ENCODE measurements at regions not wholly inside any gene's neighbourhood (a gene's known extent, or its start where the extent isn't known, plus 50 kb on each side); places are given as distances from the start of the nearest gene placed in this dataset.

DNA sequence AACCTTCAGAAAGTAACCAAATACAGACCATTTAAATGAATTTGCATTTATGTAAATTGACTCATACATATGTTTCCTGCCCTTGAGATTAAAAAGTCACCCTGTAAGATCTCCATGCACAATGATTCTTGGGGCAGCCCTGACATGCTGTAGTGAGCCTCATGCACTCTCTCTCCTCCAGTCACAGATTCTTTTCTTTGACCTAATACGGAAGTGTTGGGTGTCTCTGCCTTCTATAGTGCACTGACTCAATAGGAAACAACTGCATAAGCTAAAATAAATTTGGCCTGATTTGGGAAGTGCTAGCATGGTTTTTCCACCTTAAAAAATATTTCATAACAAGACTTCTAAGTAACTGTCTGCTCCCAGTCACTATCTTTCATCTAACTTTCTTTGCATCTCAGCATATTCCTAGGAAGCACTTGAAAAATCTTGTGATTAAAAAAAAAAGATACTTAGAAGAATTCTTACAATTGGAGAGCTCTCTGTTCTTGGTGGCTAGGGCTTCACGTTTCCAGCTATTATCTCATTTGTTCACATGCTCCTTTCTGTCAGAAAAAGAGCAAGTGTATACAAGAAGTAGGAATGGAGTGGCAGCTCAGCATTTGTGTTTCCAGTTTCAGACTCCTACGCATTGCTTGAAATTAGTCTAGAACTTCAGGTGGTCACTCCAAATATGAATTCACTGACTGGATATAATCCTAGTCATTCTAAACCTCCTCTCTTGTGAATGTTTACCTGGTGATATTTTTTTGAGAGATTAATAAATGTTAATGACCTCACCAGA is 207.9 kb upstream of the COL8A1 start:
- no peak for DNase-seq

GRCh38 chr3:99429502-99429901 is 208.9 kb upstream of the COL8A1 start:
- DNase-seq, result no peak

- DNase-seq, result no peak
Observed at GRCh38 chr3:99425930-99426329, 212.5 kb upstream of the COL8A1 start.

DNA sequence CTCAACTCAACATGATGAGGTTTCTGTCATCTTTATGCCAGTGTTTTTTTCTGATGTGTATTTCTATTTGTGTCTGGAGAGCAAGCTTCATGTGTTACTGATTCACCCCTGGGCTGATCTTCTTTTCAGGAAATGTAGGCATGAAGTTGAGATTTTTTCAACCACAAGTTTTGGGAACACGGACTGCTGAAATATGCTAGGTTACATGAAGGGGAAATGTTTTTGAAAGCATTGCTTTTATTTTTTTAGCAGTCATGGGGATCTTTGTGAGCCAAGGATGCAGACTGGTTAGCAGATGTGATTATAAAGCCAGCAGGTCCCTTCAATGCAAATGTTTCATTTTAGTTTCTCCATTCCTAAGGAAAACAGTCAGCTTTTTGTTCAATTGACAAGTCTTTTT is 219.3 kb upstream of the COL8A1 start:
- no peak for DNase-seq

GRCh38 chr3:99418709-99419108 is 219.7 kb upstream of the COL8A1 start:
- DNase-seq, result no peak

- no peak for DNase-seq
Observed at GRCh38 chr3:99418209-99418635, 220.2 kb upstream of the COL8A1 start.

DNA sequence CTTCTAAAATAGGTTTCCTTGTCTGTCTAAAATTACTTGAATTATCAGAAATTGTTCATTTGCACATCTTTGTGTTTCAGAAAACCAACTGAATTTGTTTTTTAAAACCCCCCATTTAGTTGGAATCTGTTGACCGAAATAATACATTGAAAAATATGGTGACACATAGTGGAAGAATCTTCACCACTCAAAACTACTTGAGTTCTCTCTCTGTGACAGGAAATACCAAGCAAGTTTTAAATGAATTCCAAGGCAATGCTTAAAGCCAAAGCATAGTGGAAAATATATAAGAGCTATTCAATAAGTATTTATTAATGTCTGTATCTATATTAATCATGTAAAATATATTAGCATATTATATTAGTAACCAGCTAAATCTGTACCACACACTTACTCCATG is 224.9 kb upstream of the COL8A1 start:
- DNase-seq, result no peak

GRCh38 chr3:99410789-99411311 is 227.5 kb upstream of the COL8A1 start:
- no peak for DNase-seq

- DNase-seq, result no peak
Observed at GRCh38 chr3:99409961-99410360, 228.4 kb upstream of the COL8A1 start.

- DNase-seq, result no peak
Observed at GRCh38 chr3:99407257-99407656, 231.1 kb upstream of the COL8A1 start.

- no peak for DNase-seq
Observed at GRCh38 chr3:99402755-99403154, 235.6 kb upstream of the COL8A1 start.

GRCh38 chr3:99400352-99400751 is 238.0 kb upstream of the COL8A1 start:
- no peak for DNase-seq

- DNase-seq, result no peak
Observed at GRCh38 chr3:99396651-99397275, 241.6 kb upstream of the COL8A1 start.

DNA sequence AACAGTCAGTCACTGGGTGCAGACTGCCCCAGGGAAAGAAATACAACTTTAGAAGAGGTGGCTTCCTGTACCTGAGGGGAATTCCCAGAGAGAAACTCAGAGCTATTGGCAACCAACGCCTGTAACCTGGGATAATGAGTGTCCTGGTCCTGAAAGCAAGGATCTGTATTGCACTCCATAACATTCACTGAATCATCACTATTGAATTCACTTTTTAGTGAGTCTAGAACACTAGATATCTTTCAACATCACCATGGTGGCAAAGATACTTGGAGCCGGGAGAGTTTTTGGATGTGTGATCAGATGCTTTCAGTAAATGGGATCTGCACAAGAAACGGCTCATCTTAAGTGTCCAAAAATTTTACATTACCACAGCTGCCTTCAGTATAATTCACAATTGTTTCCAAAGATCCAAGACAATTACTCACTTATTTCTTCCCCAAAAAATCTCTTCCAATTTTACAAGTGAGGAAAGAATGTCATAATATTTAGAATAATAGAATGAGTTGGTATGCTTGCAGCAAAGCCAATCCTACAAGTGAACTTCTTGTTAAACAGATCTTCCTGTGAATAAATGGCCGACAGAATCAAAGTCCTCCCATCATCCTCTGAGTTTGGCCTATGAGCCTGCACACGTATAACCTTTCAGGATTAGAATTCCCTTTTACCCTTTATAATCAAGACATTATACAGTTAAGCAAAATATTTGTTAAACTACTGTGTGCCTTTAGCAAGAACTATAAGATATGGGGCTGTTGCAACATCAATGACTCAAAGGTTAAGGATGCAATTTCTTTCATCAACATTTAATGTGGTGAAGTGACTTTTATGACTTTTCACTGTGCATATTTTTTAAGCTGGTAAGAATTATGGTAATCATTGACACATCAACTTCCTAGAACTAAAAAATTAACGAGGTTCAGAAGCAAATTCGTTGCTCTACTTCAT is 243.3 kb upstream of the COL8A1 start:
- DNase-seq, result no peak

DNA sequence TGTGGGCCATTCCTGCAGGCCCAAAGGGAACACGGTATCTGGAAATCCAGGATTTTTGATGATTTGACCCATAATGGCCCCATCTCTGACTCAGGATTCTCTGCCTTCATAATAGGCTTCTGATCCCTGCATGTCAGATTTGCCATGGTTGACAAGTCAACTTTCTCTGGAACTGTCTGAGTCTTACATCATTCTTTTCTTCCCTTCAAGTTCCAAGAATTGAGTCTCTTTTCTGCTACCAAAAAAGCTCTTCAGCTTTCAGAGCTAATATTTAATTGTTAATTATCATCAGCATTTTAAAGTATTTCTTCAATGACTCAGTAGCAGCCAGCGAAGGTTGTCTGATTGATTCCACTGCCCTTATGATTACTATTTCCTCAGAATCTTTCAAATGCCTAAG is 244.4 kb upstream of the COL8A1 start:
- DNase-seq, result no peak

GRCh38 chr3:99388780-99389179 is 249.6 kb upstream of the COL8A1 start:
- no peak for DNase-seq

DNA sequence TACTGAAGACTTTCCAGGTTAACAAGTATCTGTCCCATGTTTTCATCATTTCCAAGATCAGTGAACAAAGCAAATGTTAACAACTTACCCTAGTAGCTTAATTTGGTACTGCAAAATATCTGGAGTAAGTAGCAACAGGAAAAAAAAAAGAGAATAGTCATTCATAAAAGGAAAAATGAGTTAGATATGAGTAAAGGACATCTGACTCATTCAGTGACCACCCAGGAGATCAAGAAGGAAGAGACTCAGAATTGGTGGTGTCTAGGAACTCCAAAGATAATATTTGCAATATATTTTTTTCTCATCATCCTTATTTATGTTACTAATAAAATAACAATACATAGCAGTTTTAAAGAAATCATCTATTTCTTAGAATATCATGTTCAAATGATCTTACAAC is 253.8 kb upstream of the COL8A1 start:
- no peak for DNase-seq

GRCh38 chr3:99376926-99377325 is 261.5 kb upstream of the COL8A1 start:
- DNase-seq, result no peak

- DNase-seq, result no peak
Observed at GRCh38 chr3:99373846-99374210, 264.6 kb upstream of the COL8A1 start.

DNA sequence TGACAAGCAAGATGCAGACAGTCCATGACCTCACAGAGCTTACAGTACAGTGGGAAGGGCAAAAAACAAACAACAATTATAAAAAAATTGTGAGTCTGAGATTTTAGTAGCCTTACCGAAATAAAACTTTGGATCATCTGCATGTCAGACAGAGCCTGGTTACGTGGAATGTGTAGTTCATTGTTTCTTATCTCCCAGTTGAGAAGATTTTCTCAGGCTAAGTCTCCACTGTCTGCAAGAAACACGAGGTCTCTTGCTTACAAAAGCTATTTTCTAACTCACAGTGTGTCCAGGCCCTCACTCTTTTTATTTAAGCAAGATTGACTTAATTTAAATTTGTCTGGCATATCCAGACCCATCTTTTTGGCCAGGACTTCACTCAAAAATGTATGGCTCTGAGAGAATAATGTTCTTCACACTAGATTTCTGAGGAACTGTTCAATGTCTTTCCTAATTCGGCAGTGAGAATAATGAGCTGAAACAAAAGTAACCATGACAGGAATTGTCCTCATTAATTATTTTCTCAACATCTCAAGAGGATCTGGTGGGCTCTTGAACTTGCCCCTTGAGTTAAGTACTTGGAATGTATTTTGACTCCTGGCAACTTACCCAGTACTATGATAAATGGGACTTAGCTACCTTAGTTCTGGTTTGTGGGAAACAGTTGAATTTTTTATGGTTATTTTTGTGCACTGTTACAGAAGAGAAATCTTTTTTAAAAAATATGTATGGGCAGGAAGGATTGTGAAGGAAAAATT is 265.1 kb upstream of the COL8A1 start:
- DNase-seq, result no peak

DNA sequence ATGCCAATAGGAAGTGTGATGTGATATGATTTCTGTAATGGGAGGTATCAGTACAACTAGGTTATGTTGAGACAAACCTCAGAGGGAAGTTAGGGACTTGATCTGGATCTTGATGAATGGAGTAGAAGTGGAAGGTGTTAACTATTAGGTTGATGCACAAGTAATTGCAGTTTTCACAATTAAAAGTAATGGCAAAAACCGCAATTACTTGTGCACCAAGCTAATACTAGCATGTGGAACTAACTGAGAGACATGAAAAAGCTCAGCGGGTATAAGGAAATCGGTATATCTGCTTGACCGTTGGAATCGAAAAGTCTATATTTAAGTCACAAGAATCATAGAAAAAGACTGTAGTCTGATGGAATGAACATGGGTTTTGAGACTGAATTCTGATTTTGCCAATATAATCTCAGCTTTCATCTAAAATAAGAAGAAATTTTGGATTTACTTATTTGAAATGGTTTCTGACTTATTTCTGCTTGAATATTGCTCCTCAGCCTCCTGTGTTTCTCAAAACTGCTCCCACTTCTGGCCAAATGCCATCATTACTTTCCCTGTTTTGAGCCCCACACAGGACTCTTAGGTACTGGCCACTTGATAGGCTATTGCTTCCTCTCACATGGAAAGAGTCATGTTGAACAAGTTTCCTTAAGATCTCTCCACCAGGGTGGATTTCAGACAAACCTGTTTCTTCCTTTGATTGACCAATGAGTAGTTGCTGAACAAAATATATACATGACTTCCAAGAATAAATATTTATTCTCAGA is 271.5 kb upstream of the COL8A1 start:
- no peak for DNase-seq

- no peak for DNase-seq
Observed at GRCh38 chr3:99365979-99366378, 272.4 kb upstream of the COL8A1 start.
